K562 (cell line): ENCODE measurements at regions not wholly inside any gene's neighbourhood (a gene's known extent, or its start where the extent isn't known, plus 50 kb on each side); places are given as distances from the start of the nearest gene placed in this dataset.

Experiments
- ATAC-seq: fragments of 200-7000 bp; cut with Tn5 transposase; 3 replicates; pipeline ENCODE4 v1.9.1; 2020; ENCODE audit warnings: moderate library complexity
- BruUV-seq: library from RNA; stranded (reverse); fragments of 400-500 nt; replicated peaks from 2 replicates; lab custom pipeline; 2021; lab: Mats Ljungman, UMichigan
- CTCF ChIA-PET: fragments of 300-600 bp; formaldehyde crosslinking; extraction: SDS; loops from one replicate; lab custom pipeline; 2021; ENCODE audit warnings: low intra/inter-chr PET ratio; lab: Yijun Ruan, JAX
- POLR2A ChIA-PET: fragments of 300-600, 350-650 bp; sonication (Branson Sonifier 250); formaldehyde crosslinking; extraction: SDS; loops from one replicate; lab custom pipeline; 2021; ENCODE audit warnings: antibody characterized with exemption, inconsistent platforms; lab: Yijun Ruan, JAX
- DNase-seq, 4 experiments: peaks; one replicate each; pipeline versions ENCODE4 v3.0.0 to v3.0.0-alpha.2; 2011 to 2018; ENCODE audit warnings: low spot score in 3 of 4, mixed read lengths in 3 of 4; ENCODE audit errors: extremely low read depth in 1 of 4
- FAIRE-seq: peaks from 2 replicates; lab custom pipeline; 2011; peaks lifted over from hg19 to GRCh38; lab: Jason Lieb, UNC
- H2AFZ ChIP-seq: 2 replicates; pipeline ENCODE4 v1.6.0; 2011; ENCODE audit warnings: low read depth, low read length, control low read depth, inconsistent platforms
- H3K27ac ChIP-seq: fragments of 200-600 bp; 3 replicates; pipeline ENCODE4 v1.8.0; 2011; ENCODE audit warnings: low read depth, mild to moderate bottlenecking, control low read depth, inconsistent platforms, low read length, moderate library complexity, mixed read lengths; ENCODE audit errors: extremely low read depth
- H3K27me3 ChIP-seq, 2 experiments: fragments of 300-600 bp in 1 of 2; 2 replicates in 1 of 2; 3 replicates in 1 of 2; pipeline versions ENCODE4 v1.6.0 to v1.8.0; 2011; ENCODE audit warnings: inconsistent platforms in 2 of 2, low read length in 2 of 2, mild to moderate bottlenecking in 1 of 2, mixed read lengths in 1 of 2, moderate library complexity in 1 of 2; ENCODE audit not compliant: control insufficient read depth in 2 of 2, insufficient read depth in 2 of 2
- H3K36me3 ChIP-seq: fragments of 300-600 bp; 3 replicates; pipeline ENCODE4 v1.8.0; 2011; ENCODE audit warnings: mild to moderate bottlenecking, low read length, inconsistent platforms; ENCODE audit not compliant: control insufficient read depth, insufficient read depth
- H3K4me1 ChIP-seq, 2 experiments: fragments of 200-600 bp in 1 of 2; replicated peaks in 1 of 2; 2 replicates in 1 of 2; 3 replicates in 1 of 2; pipeline versions ENCODE4 v1.5.1 to v1.8.0; 2011; ENCODE audit warnings: inconsistent platforms in 2 of 2, low read length in 2 of 2, mild to moderate bottlenecking in 1 of 2, mixed read lengths in 1 of 2, moderate library complexity in 1 of 2; ENCODE audit not compliant: control insufficient read depth in 2 of 2, insufficient read depth in 2 of 2
- H3K4me2 ChIP-seq: 2 replicates; pipeline ENCODE4 v1.6.1; 2011; ENCODE audit warnings: low read length, control low read depth, inconsistent platforms, mixed read lengths; ENCODE audit not compliant: insufficient read depth
- H3K4me3 ChIP-seq: fragments of 200-600 bp; sonication (generic), shearing (Covaris generic); 2 replicates; pipeline ENCODE4 v1.5.1; 2016; ENCODE audit warnings: control low read depth, inconsistent platforms
- H3K79me2 ChIP-seq: fragments of 200-600 bp; 3 replicates; pipeline ENCODE4 v1.8.0; 2011; ENCODE audit warnings: low read length, inconsistent platforms; ENCODE audit not compliant: control insufficient read depth, insufficient read depth
- H3K9ac ChIP-seq, 2 experiments: 2 replicates each; pipeline versions ENCODE4 v1.6.0 to v1.6.1; 2011; ENCODE audit warnings: low read depth in 2 of 2, low read length in 2 of 2, control low read depth in 1 of 2, inconsistent platforms in 1 of 2, mild to moderate bottlenecking in 1 of 2, mixed read lengths in 1 of 2; ENCODE audit not compliant: insufficient read depth in 1 of 2
- H3K9me1 ChIP-seq: one replicate; pipeline ENCODE4 v1.6.0; 2011; ENCODE audit warnings: inconsistent platforms, mild to moderate bottlenecking, low read length, moderate library complexity; ENCODE audit not compliant: control insufficient read depth, insufficient read depth
- H3K9me3 ChIP-seq: replicated peaks from 2 replicates; pipeline ENCODE4 v1.5.1; 2011; ENCODE audit warnings: low read depth, low read length, inconsistent platforms; ENCODE audit not compliant: control insufficient read depth, insufficient read depth
- H4K20me1 ChIP-seq: replicated peaks from 2 replicates; pipeline ENCODE4 v1.6.1; 2011; ENCODE audit warnings: low read length, inconsistent platforms, mixed read lengths; ENCODE audit not compliant: control insufficient read depth, insufficient read depth
- EP300 ChIP-seq: IDR thresholded peaks from 2 replicates; pipeline ENCODE4 v1.6.1; 2012; ENCODE audit warnings: low read length, improper control_type of control experiment
- FOXP1 ChIP-seq: sonication (generic); formaldehyde crosslinking; IDR thresholded peaks from 2 replicates; pipeline ENCODE4 v1.8.0; 2022; ENCODE audit warnings: mild to moderate bottlenecking, missing genetic modification reagents
- GTF2F1 ChIP-seq: IDR thresholded peaks from 2 replicates; pipeline ENCODE4 v1.6.1; 2011; ENCODE audit warnings: low read depth, low read length, improper control_type of control experiment
- L3MBTL2 ChIP-seq: fragments of 450-650 bp; IDR thresholded peaks from 2 replicates; pipeline ENCODE4 v1.6.1; 2016; ENCODE audit warnings: mild to moderate bottlenecking, moderate library complexity
- MAFK ChIP-seq: IDR thresholded peaks from 2 replicates; pipeline ENCODE4 v1.6.1; 2011; ENCODE audit warnings: low read length, improper control_type of control experiment
- MBD2 ChIP-seq: sonication (generic); IDR thresholded peaks from 2 replicates; pipeline ENCODE4 v1.6.1; 2016; ENCODE audit warnings: low read depth, borderline replicate concordance
- NCOA6 ChIP-seq: fragments of 450-650 bp; IDR thresholded peaks from 2 replicates; pipeline ENCODE4 v1.6.1; 2017; ENCODE audit warnings: mild to moderate bottlenecking
- RBM34 ChIP-seq: fragments of 200-400 bp; formaldehyde crosslinking; IDR thresholded peaks from 2 replicates; pipeline ENCODE4 v1.6.1; 2018; ENCODE audit warnings: low read length, borderline replicate concordance; ENCODE audit not compliant: insufficient read depth
- SIN3A ChIP-seq, 2 experiments: fragments of 150-350 bp in 1 of 2; IDR thresholded peaks; 2 replicates each; pipeline ENCODE4 v1.6.1; 2011 to 2016; ENCODE audit warnings: borderline replicate concordance in 2 of 2, low read depth in 2 of 2, low read length in 2 of 2, mild to moderate bottlenecking in 2 of 2, moderate library complexity in 2 of 2; ENCODE audit not compliant: control insufficient read depth in 1 of 2
- TBP ChIP-seq: optimal IDR thresholded peaks from 2 replicates; pipeline ENCODE3; 2011; ENCODE audit warnings: low read depth, low read length, improper control_type of control experiment
- ZNF121 ChIP-seq: sonication (generic); formaldehyde crosslinking; conservative IDR thresholded peaks from 2 replicates; pipeline ENCODE4 v1.8.0; 2022; ENCODE audit warnings: missing genetic modification reagents
- ZNF239 ChIP-seq: fragments of 250-450 bp; sonication (Bioruptor Pico); IDR thresholded peaks from 2 replicates; pipeline ENCODE4 v1.4.0; 2020; ENCODE audit warnings: mild to moderate bottlenecking
- ZNF449 ChIP-seq: fragments of 250-450 bp; sonication (Bioruptor Pico); IDR thresholded peaks from 2 replicates; pipeline ENCODE4 v1.8.0; 2022; ENCODE audit warnings: moderate library complexity, mild to moderate bottlenecking, inconsistent platforms
- ZNF740 ChIP-seq, 3 experiments: fragments of 200-800 bp in 1 of 3; sonication (Bioruptor generic) in 1 of 3; sonication (generic) in 1 of 3; formaldehyde crosslinking in 1 of 3; IDR thresholded peaks; 2 replicates each; pipeline versions ENCODE4 v1.6.1 to v1.8.0; 2016 to 2022; ENCODE audit warnings: mild to moderate bottlenecking in 2 of 3, missing compliant biosample characterization in 2 of 3, missing genetic modification characterization in 2 of 3, missing genetic modification reagents in 1 of 3
- ZNF778 ChIP-seq: fragments of 450-650 bp; formaldehyde crosslinking; IDR thresholded peaks from 2 replicates; pipeline ENCODE4 v1.4.0; 2020; ENCODE audit warnings: mild to moderate bottlenecking, moderate library complexity
- WGBS: fragments of 100-300 bp; shearing (Covaris generic); methylation state at CpG from one replicate; pipeline ENCODE4 v1.1.6; 2016; ENCODE audit warnings: low coverage, mixed read lengths; ENCODE audit not compliant: insufficient coverage; ENCODE audit errors: missing lambda C conversion rate; 5-methylcytosine and 5-hydroxymethylcytosine counted together
- in situ Hi-C: fragments of 300-500 bp; cut with MboI; formaldehyde crosslinking; loops from 4 replicates; pipeline ENCODE4 v1.15.0; 2018; ENCODE audit warnings: inconsistent platforms, mixed read lengths
- intact Hi-C: fragments of 100-400 bp; cut with micrococcal nuclease; formaldehyde crosslinking; loops from 2 replicates; pipeline ENCODE4 v1.14.2; 2022

GRCh38 chr21:26698416-26698815 is 125.3 kb upstream of the CYYR1 start:
- Histone ChIP-seq H3K4me1 (no peaks in the 10 kb centered on the region), H3K4me2 (no peak overlapping the region), H3K9me1 (no peaks in the 10 kb centered on the region), H3K79me2 (no peaks in the 10 kb centered on the region), H3K36me3 (no peaks in the 10 kb centered on the region), H3K27ac (no peak overlapping the region), H4K20me1 (no peaks in the 10 kb centered on the region), H3K4me3 (no peak overlapping the region), H3K9me3 (no peaks in the 10 kb centered on the region; the same call in none of the 2 replicates), H3K27me3 (no peaks in the 10 kb centered on the region), H3K9ac (no peak overlapping the region), H2AFZ (no peak overlapping the region)
- 2% methylated on average over 3 of the region's 3 CpGs for WGBS
- no peak for TF ChIP-seq ZNF778 (CRISPR knock-in tag)
- no peak for TF ChIP-seq MAFK
- no peak for TF ChIP-seq TBP
- TF ChIP-seq RBM34: no peak
- TF ChIP-seq SIN3A (IDR thresholded peaks at IDR 0.05; ENCODE audit: borderline replicate concordance in 2 of 2, control insufficient read depth in 1 of 2, low read depth in 2 of 2, low read length in 2 of 2): no peak
- TF ChIP-seq ZNF449 (CRISPR knock-in tag): no peak
- TF ChIP-seq EP300: no peak
- TF ChIP-seq ZNF239 (CRISPR knock-in tag): no peak
- TF ChIP-seq MBD2: no peak
- TF ChIP-seq GTF2F1: no peak
- no peak for TF ChIP-seq ZNF121
- TF ChIP-seq ZNF740 (CRISPR knock-in tag; IDR thresholded peaks at IDR 0.05): no peak
- no peak for TF ChIP-seq ZNF740 (tag; IDR thresholded peaks at IDR 0.05)
- no peak for TF ChIP-seq L3MBTL2
- TF ChIP-seq FOXP1: no peak
- TF ChIP-seq NCOA6: no peak
- FAIRE-seq: no peak
- intact Hi-C loops: no loop called here
- ATAC-seq: no peak
- ChIA-PET CTCF (no interaction called here), POLR2A (no interaction called here)
- BruUV-seq: no TSS peak
- no peak for DNase-seq
- in situ Hi-C loops: no loop called here
